HepG2 (cell line): ENCODE measurements at regions not wholly inside any gene's neighbourhood (a gene's known extent, or its start where the extent isn't known, plus 50 kb on each side); places are given as distances from the start of the nearest gene placed in this dataset.

Experiments used
- BHLHE40 ChIP-seq: IDR thresholded peaks from 2 replicates; pipeline ENCODE4 v1.6.1; 2011; ENCODE audit warnings: low read length, improper control_type of control experiment
- ELF3 ChIP-seq: IDR thresholded peaks from 2 replicates; pipeline ENCODE4 v1.6.1; 2016; ENCODE audit warnings: missing genetic modification reagents, missing compliant biosample characterization
- FOXK1 ChIP-seq: sonication (generic); formaldehyde crosslinking; IDR thresholded peaks from 2 replicates; pipeline ENCODE4 v1.4.0; 2020; ENCODE audit warnings: low read depth, missing genetic modification reagents, borderline replicate concordance
- HMG20A ChIP-seq: IDR thresholded peaks from 2 replicates; pipeline ENCODE4 v1.6.1; 2016; ENCODE audit warnings: borderline replicate concordance
- IRF9 ChIP-seq: sonication (generic); formaldehyde crosslinking; IDR thresholded peaks from 2 replicates; pipeline ENCODE4 v1.8.0; 2022; ENCODE audit warnings: missing genetic modification reagents, mild to moderate bottlenecking, borderline replicate concordance
- MED1 ChIP-seq: sonication (generic); formaldehyde crosslinking; IDR thresholded peaks from 2 replicates; pipeline ENCODE4 v1.4.0; 2020; ENCODE audit warnings: missing genetic modification reagents
- MLX ChIP-seq: IDR thresholded peaks from 2 replicates; pipeline ENCODE4 v1.6.1; 2016
- NCOR1 ChIP-seq: fragments of 200-600 bp; sonication (generic); IDR thresholded peaks from 2 replicates; pipeline ENCODE4 v1.7.0; 2017; ENCODE audit warnings: antibody characterized with exemption, low read length, borderline replicate concordance
- NFE2 ChIP-seq: sonication (generic); formaldehyde crosslinking; IDR thresholded peaks from 2 replicates; pipeline ENCODE4 v1.4.0; 2020; ENCODE audit warnings: missing genetic modification reagents
- NFYB ChIP-seq: sonication (generic); formaldehyde crosslinking; IDR thresholded peaks from 2 replicates; pipeline ENCODE4 v1.4.0; 2020; ENCODE audit warnings: missing genetic modification reagents
- PLRG1 ChIP-seq: fragments of 450-650 bp; conservative IDR thresholded peaks from 2 replicates; pipeline ENCODE4 v1.6.1; 2016
- SAP130 ChIP-seq: IDR thresholded peaks from 2 replicates; pipeline ENCODE4 v1.6.1; 2016; ENCODE audit warnings: low read depth
- STAT5B ChIP-seq: sonication (generic); formaldehyde crosslinking; IDR thresholded peaks from 2 replicates; pipeline ENCODE4 v1.4.0; 2020; ENCODE audit warnings: missing genetic modification reagents
- TEAD3 ChIP-seq: optimal IDR thresholded peaks from 2 replicates; pipeline ENCODE3; 2016; ENCODE audit warnings: borderline replicate concordance
- TOE1 ChIP-seq: sonication (generic); formaldehyde crosslinking; IDR thresholded peaks from 2 replicates; pipeline ENCODE4 v1.4.0; 2020; ENCODE audit warnings: mild to moderate bottlenecking, missing genetic modification reagents
- ZBTB21 ChIP-seq: sonication (generic); formaldehyde crosslinking; IDR thresholded peaks from 2 replicates; pipeline ENCODE4 v1.4.0; 2020; ENCODE audit warnings: missing genetic modification reagents
- ZBTB25 ChIP-seq: IDR thresholded peaks from 2 replicates; pipeline ENCODE4 v1.6.1; 2018; ENCODE audit warnings: missing genetic modification reagents
- ZNF17 ChIP-seq: sonication (generic); formaldehyde crosslinking; IDR thresholded peaks from 2 replicates; pipeline ENCODE4 v1.5.0; 2020; ENCODE audit warnings: mild to moderate bottlenecking, missing genetic modification reagents
- ZNF230 ChIP-seq: sonication (generic); formaldehyde crosslinking; IDR thresholded peaks from 2 replicates; pipeline ENCODE4 v1.4.0; 2020; ENCODE audit warnings: mild to moderate bottlenecking, missing genetic modification reagents
- ZNF644 ChIP-seq: IDR thresholded peaks from 2 replicates; pipeline ENCODE4 v1.6.1; 2016; ENCODE audit warnings: low read depth
- ZNF687 ChIP-seq: sonication (generic); formaldehyde crosslinking; IDR thresholded peaks from 2 replicates; pipeline ENCODE4 v1.5.1; 2020; ENCODE audit warnings: mild to moderate bottlenecking, missing genetic modification reagents, moderate library complexity
- ZNF792 ChIP-seq: IDR thresholded peaks from 2 replicates; pipeline ENCODE4 v1.6.1; 2016
- ZNF878 ChIP-seq: sonication (generic); formaldehyde crosslinking; IDR thresholded peaks from 2 replicates; pipeline ENCODE4 v1.8.1; 2023; ENCODE audit warnings: mild to moderate bottlenecking, missing genetic modification reagents, moderate library complexity
- TF ChIP-seq, protein P1 (sequence below): IDR thresholded peaks from 2 replicates; pipeline ENCODE4 v1.6.1; 2012; ENCODE audit warnings: inconsistent platforms

GRCh38 chr1:172717722-172718465 is 59.0 kb downstream of the FASLG start (continued):
- TF ChIP-seq ZBTB25, result peak; percentile 37; the same call in 1 of the 2 replicates
- TF ChIP-seq HMG20A (CRISPR knock-in tag), result peak; percentile 50; the same call in 1 of the 2 replicates
- TF ChIP-seq TEAD3 (CRISPR knock-in tag), result peak; percentile 54
- no peak for TF ChIP-seq STAT5B (CRISPR knock-in tag)
- TF ChIP-seq ZNF687 (CRISPR knock-in tag), result no peak
- TF ChIP-seq ELF3, result 0 out of 2 replicates have a peak, but pooled peaks have one; percentile 25
- peak; percentile 95 for TF ChIP-seq NFE2
- TF ChIP-seq TOE1 (CRISPR knock-in tag), result no peak
- TF ChIP-seq ZNF792, result no peak; the same call in 1 of the 2 replicates
- peak; percentile 88 for TF ChIP-seq BHLHE40
- TF ChIP-seq FOXK1, result peak; percentile 51; the same call in 1 of the 2 replicates
- peak; percentile 88 for TF ChIP-seq ZBTB21 (CRISPR knock-in tag)
- no peak for TF ChIP-seq ZNF230 (CRISPR knock-in tag)
- peak; percentile 90 for TF ChIP-seq MLX (CRISPR knock-in tag)
- peak; percentile 55; the same call in 1 of the 2 replicates for TF ChIP-seq ZNF644 (CRISPR knock-in tag)
- peak; percentile 75; the same call in 1 of the 2 replicates for TF ChIP-seq ZNF878 (CRISPR knock-in tag)
- TF ChIP-seq IRF9, result no peak
- TF ChIP-seq PLRG1, result no peak
- TF ChIP-seq ZNF17 (CRISPR knock-in tag), result no peak
- TF ChIP-seq, protein P1, sequence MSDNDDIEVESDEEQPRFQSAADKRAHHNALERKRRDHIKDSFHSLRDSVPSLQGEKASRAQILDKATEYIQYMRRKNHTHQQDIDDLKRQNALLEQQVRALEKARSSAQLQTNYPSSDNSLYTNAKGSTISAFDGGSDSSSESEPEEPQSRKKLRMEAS, result peak; percentile 33; the same call in 1 of the 2 replicates
- no peak for TF ChIP-seq NFYB (CRISPR knock-in tag)
- no peak for TF ChIP-seq NCOR1
- peak; percentile 29; the same call in 1 of the 2 replicates for TF ChIP-seq MED1
- peak; percentile 68 for TF ChIP-seq SAP130 (CRISPR knock-in tag)
